ES-I3 (cell line): ENCODE measurements at regions not wholly inside any gene's neighbourhood (a gene's known extent, or its start where the extent isn't known, plus 50 kb on each side); places are given as distances from the start of the nearest gene placed in this dataset.
"Not testable (repeated sequence)": the region's sequence is repeated elsewhere in the genome, so short reads cannot be mapped to it uniquely, and the experiment has no call there.

Source experiments
- H3K36me3 ChIP-seq: 2 replicates; pipeline ENCODE4 v1.6.1; 2013; ENCODE audit warnings: mild to moderate bottlenecking, low read length, control low read depth, moderate library complexity; ENCODE audit not compliant: insufficient read depth
- H3K4me1 ChIP-seq: 2 replicates; pipeline ENCODE4 v1.6.1; 2013; ENCODE audit warnings: mild to moderate bottlenecking, control low read depth, low read length; ENCODE audit not compliant: insufficient read depth
- H3K9ac ChIP-seq: 2 replicates; pipeline ENCODE4 v1.6.1; 2013; ENCODE audit warnings: low read depth, mild to moderate bottlenecking, low read length, moderate library complexity
- H3K9me3 ChIP-seq: 2 replicates; pipeline ENCODE4 v1.6.1; 2013; ENCODE audit warnings: mild to moderate bottlenecking, low read length, moderate library complexity; ENCODE audit not compliant: control insufficient read depth, insufficient read depth

- Histone ChIP-seq H3K4me1 (no peaks in the 10 kb centered on the region), H3K9me3 (no peaks in the 10 kb centered on the region; the same call in 1 of the 2 replicates), H3K9ac (no peak overlapping the region), H3K36me3 (no peaks in the 10 kb centered on the region)
Measured at GRCh38 chr7:113306302-113306701, 187.9 kb upstream of the SMIM30 start.

- no peak overlapping the region for H3K9ac ChIP-seq
- no peaks in the 10 kb centered on the region for H3K36me3 ChIP-seq
- no peaks in the 10 kb centered on the region; the same call in 1 of the 2 replicates for H3K9me3 ChIP-seq
- H3K4me1 ChIP-seq: no peaks in the 10 kb centered on the region
Measured at GRCh38 chr7:113304104-113304503, 185.8 kb upstream of the SMIM30 start.

- H3K9me3 ChIP-seq, H3K9ac ChIP-seq, H3K36me3 ChIP-seq, H3K4me1 ChIP-seq: not testable (repeated sequence)
Measured at GRCh38 chr7:113303388-113303787, 185.0 kb upstream of the SMIM30 start.

- Histone ChIP-seq H3K9me3 (no peaks in the 10 kb centered on the region), H3K9ac (no peak overlapping the region), H3K36me3 (no peaks in the 10 kb centered on the region), H3K4me1 (no peaks in the 10 kb centered on the region)
Measured at GRCh38 chr7:113301983-113302382, 183.6 kb upstream of the SMIM30 start.

GRCh38 chr7:113301141-113301540 lies 182.8 kb upstream of the SMIM30 start:
- H3K9me3 ChIP-seq: no peaks in the 10 kb centered on the region
- H3K4me1 ChIP-seq: no peaks in the 10 kb centered on the region
- H3K36me3 ChIP-seq: no peaks in the 10 kb centered on the region
- H3K9ac ChIP-seq: no peak overlapping the region

- H3K9me3 ChIP-seq: no peaks in the 10 kb centered on the region
- H3K4me1 ChIP-seq: no peaks in the 10 kb centered on the region
- no peak overlapping the region for H3K9ac ChIP-seq
- no peaks in the 10 kb centered on the region for H3K36me3 ChIP-seq
Measured at GRCh38 chr7:113299748-113300147, 181.4 kb upstream of the SMIM30 start.

GRCh38 chr7:113298501-113298900 lies 180.1 kb upstream of the SMIM30 start:
- Histone ChIP-seq H3K36me3 (no peaks in the 10 kb centered on the region), H3K4me1 (no peaks in the 10 kb centered on the region), H3K9ac (no peak overlapping the region)

GRCh38 chr7:113294750-113295149 lies 176.4 kb upstream of the SMIM30 start:
- no peaks in the 10 kb centered on the region for H3K9me3 ChIP-seq
- no peak overlapping the region for H3K9ac ChIP-seq
- no peaks in the 10 kb centered on the region for H3K4me1 ChIP-seq
- no peaks in the 10 kb centered on the region for H3K36me3 ChIP-seq

More at GRCh38 chr7:113298501-113298900, 180.1 kb upstream of the SMIM30 start:
- no peaks in the 10 kb centered on the region for H3K9me3 ChIP-seq

GRCh38 chr7:113292105-113292504 lies 173.8 kb upstream of the SMIM30 start:
- Histone ChIP-seq H3K4me1 (no peaks in the 10 kb centered on the region), H3K9ac (no peak overlapping the region), H3K36me3 (no peaks in the 10 kb centered on the region; the same call in 1 of the 2 replicates), H3K9me3 (no peaks in the 10 kb centered on the region)

- Histone ChIP-seq H3K9me3 (no peaks in the 10 kb centered on the region), H3K9ac (no peak overlapping the region), H3K4me1 (no peaks in the 10 kb centered on the region), H3K36me3 (no peaks in the 10 kb centered on the region; the same call in 1 of the 2 replicates)
Measured at GRCh38 chr7:113291058-113291457, 172.7 kb upstream of the SMIM30 start.

GRCh38 chr7:113289140-113289740 lies 170.9 kb upstream of the SMIM30 start:
- Histone ChIP-seq H3K9ac (no peak overlapping the region), H3K9me3 (no peaks in the 10 kb centered on the region), H3K36me3 (no peaks in the 10 kb centered on the region; the same call in 1 of the 2 replicates), H3K4me1 (no peaks in the 10 kb centered on the region)

GRCh38 chr7:113285411-113285810 lies 167.1 kb upstream of the SMIM30 start:
- no peaks in the 10 kb centered on the region for H3K4me1 ChIP-seq
- no peaks in the 10 kb centered on the region for H3K9me3 ChIP-seq
- no peak overlapping the region for H3K9ac ChIP-seq
- no peaks in the 10 kb centered on the region; the same call in 1 of the 2 replicates for H3K36me3 ChIP-seq

- Histone ChIP-seq H3K9ac (no peak overlapping the region), H3K4me1 (no peaks in the 10 kb centered on the region), H3K36me3 (no peaks in the 10 kb centered on the region; the same call in 1 of the 2 replicates), H3K9me3 (no peaks in the 10 kb centered on the region)
Measured at GRCh38 chr7:113283861-113284260, 165.5 kb upstream of the SMIM30 start.

- no peaks in the 10 kb centered on the region for H3K36me3 ChIP-seq
- no peaks in the 10 kb centered on the region for H3K4me1 ChIP-seq
- no peak overlapping the region for H3K9ac ChIP-seq
- no peaks in the 10 kb centered on the region for H3K9me3 ChIP-seq
Measured at GRCh38 chr7:113282875-113283274, 164.5 kb upstream of the SMIM30 start.

- Histone ChIP-seq H3K9ac (no peak overlapping the region), H3K36me3 (no peaks in the 10 kb centered on the region), H3K4me1 (no peaks in the 10 kb centered on the region), H3K9me3 (no peaks in the 10 kb centered on the region)
Measured at GRCh38 chr7:113281223-113281622, 162.9 kb upstream of the SMIM30 start.
